Fibroblast of lung (primary cell): ENCODE measurements at regions not wholly inside any gene's neighbourhood (a gene's known extent, or its start where the extent isn't known, plus 50 kb on each side); places are given as distances from the start of the nearest gene placed in this dataset.

Source experiments
- DNase-seq, 2 donors: peaks; one replicate each; pipeline versions ENCODE4 v3.0.0 to v3.0.0-alpha.2; 2010; ENCODE audit warnings: low read depth in 2 of 2
- H2AFZ ChIP-seq: 2 replicates; pipeline ENCODE4 v1.5.1; 2012; ENCODE audit warnings: low read length, control low read depth, inconsistent platforms
- H3K27ac ChIP-seq: 2 replicates; pipeline ENCODE4 v1.5.1; 2011; ENCODE audit warnings: low read length, control low read depth; ENCODE audit not compliant: insufficient read depth
- H3K27me3 ChIP-seq: 2 replicates; pipeline ENCODE4 v1.5.1; 2011; ENCODE audit warnings: mild to moderate bottlenecking, low read length; ENCODE audit not compliant: control insufficient read depth, insufficient read depth
- H3K36me3 ChIP-seq: 2 replicates; pipeline ENCODE4 v1.5.1; 2011; ENCODE audit warnings: low read length; ENCODE audit not compliant: control insufficient read depth, insufficient read depth
- H3K4me1 ChIP-seq: 2 replicates; pipeline ENCODE4 v1.5.1; 2011; ENCODE audit warnings: low read length; ENCODE audit not compliant: control insufficient read depth, insufficient read depth; ENCODE audit errors: extremely low read depth
- H3K4me2 ChIP-seq: 2 replicates; pipeline ENCODE4 v1.5.1; 2011; ENCODE audit warnings: low read length, control low read depth; ENCODE audit not compliant: insufficient read depth; ENCODE audit errors: extremely low read depth
- H3K4me3 ChIP-seq, 4 experiments: fragments of 200-600 bp in 1 of 4; sonication (generic) in 1 of 4; replicated peaks in 1 of 4; 2 replicates each; pipeline ENCODE4 v1.5.1; 2011 to 2016; ENCODE audit warnings: low read length in 4 of 4, low read depth in 3 of 4, mild to moderate bottlenecking in 3 of 4, control low read depth in 2 of 4, inconsistent platforms in 1 of 4, mixed read lengths in 1 of 4; ENCODE audit not compliant: insufficient read depth in 1 of 4; ENCODE audit errors: control extremely low read depth in 1 of 4
- H3K79me2 ChIP-seq: 2 replicates; pipeline ENCODE4 v1.5.1; 2012; ENCODE audit warnings: mild to moderate bottlenecking, low read length, inconsistent platforms; ENCODE audit not compliant: control insufficient read depth, insufficient read depth
- H3K9ac ChIP-seq: 2 replicates; pipeline ENCODE4 v1.5.1; 2011; ENCODE audit warnings: mild to moderate bottlenecking, low read length, control low read depth; ENCODE audit not compliant: insufficient read depth
- H3K9me3 ChIP-seq: 2 replicates; pipeline ENCODE4 v1.5.1; 2012; ENCODE audit warnings: low read depth, low read length; ENCODE audit not compliant: control insufficient read depth, insufficient read depth
- H4K20me1 ChIP-seq: 2 replicates; pipeline ENCODE4 v1.5.1; 2011; ENCODE audit warnings: low read length; ENCODE audit not compliant: control insufficient read depth, insufficient read depth; ENCODE audit errors: extremely low read depth
- CTCF ChIP-seq, 2 donors: IDR thresholded peaks in 1 of 2; conservative IDR thresholded peaks in 1 of 2; 1 replicate in 1 of 2; 2 replicates in 1 of 2; pipeline ENCODE4 v1.5.1; 2011 to 2012; ENCODE audit warnings: low read length in 2 of 2, control low read depth in 1 of 2, inconsistent platforms in 1 of 2, low read depth in 1 of 2, mild to moderate bottlenecking in 1 of 2
- EZH2 ChIP-seq: IDR thresholded peaks from 2 replicates; pipeline ENCODE4 v1.5.1; 2012; ENCODE audit warnings: low read length, control low read depth, mild to moderate bottlenecking; ENCODE audit errors: missing control alignments

GRCh38 chr1:29469457-29469856 is 233.1 kb downstream of the PTPRU start:
- Histone ChIP-seq H3K79me2 (no peaks in the 10 kb centered on the region), H3K27me3 (no peaks in the 10 kb centered on the region), H3K9me3 (no peaks in the 10 kb centered on the region), H3K4me3 (no peak overlapping the region), H3K27ac (no peak overlapping the region), H2AFZ (no peak overlapping the region), H4K20me1 (peaks cover under 1% of the 10 kb centered on the region), H3K36me3 (no peaks in the 10 kb centered on the region), H3K4me2 (no peak overlapping the region), H3K9ac (no peak overlapping the region), H3K4me1 (no peaks in the 10 kb centered on the region)
- no peak for DNase-seq
- TF ChIP-seq CTCF (conservative IDR thresholded peaks at IDR 0.05 in 1 of 2, IDR thresholded peaks at IDR 0.05 in 1 of 2; ENCODE audit: low read depth in 1 of 2, low read length in 2 of 2) (no peak), EZH2 (no peak)

- H3K9me3 ChIP-seq: no peaks in the 10 kb centered on the region
- no peak for DNase-seq
- H3K27me3 ChIP-seq: no peaks in the 10 kb centered on the region
- TF ChIP-seq CTCF (conservative IDR thresholded peaks at IDR 0.05 in 1 of 2, IDR thresholded peaks at IDR 0.05 in 1 of 2; ENCODE audit: low read depth in 1 of 2, low read length in 2 of 2) (no peak), EZH2 (no peak)
- no peak overlapping the region for H3K4me3 ChIP-seq
- H3K27ac ChIP-seq: no peak overlapping the region
- no peaks in the 10 kb centered on the region for H3K4me1 ChIP-seq
- H3K4me2 ChIP-seq: no peak overlapping the region
- H3K36me3 ChIP-seq: no peaks in the 10 kb centered on the region
- H4K20me1 ChIP-seq: no peaks in the 10 kb centered on the region
- no peak overlapping the region for H3K9ac ChIP-seq
- no peak overlapping the region for H2AFZ ChIP-seq
- no peaks in the 10 kb centered on the region for H3K79me2 ChIP-seq
Measured at GRCh38 chr1:29467989-29468900, 231.9 kb downstream of the PTPRU start.

DNA sequence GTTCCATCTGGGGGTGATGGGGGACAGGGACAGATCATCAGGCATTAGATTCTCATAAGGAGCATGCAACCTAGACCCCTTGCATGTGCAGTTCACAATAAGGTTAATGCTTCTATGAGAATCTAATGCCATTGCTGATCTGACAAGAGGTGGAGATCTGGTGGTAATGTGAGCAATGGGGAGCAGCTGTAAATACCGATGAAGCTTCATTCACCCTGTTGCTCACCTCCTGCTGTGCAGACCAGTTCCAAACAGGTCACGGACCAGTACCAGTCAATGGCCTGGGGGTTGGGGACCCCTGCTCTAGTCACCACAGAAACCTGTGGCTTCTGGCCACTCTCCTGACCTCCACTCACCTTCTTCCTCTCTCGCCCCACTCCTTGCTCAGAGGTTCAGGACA is 229.9 kb downstream of the PTPRU start:
- Histone ChIP-seq H3K9me3 (no peaks in the 10 kb centered on the region), H3K4me2 (no peak overlapping the region), H2AFZ (no peak overlapping the region), H3K36me3 (no peaks in the 10 kb centered on the region), H3K79me2 (no peaks in the 10 kb centered on the region), H3K27me3 (no peaks in the 10 kb centered on the region), H4K20me1 (no peaks in the 10 kb centered on the region), H3K4me1 (no peaks in the 10 kb centered on the region), H3K27ac (no peak overlapping the region), H3K4me3 (no peak overlapping the region), H3K9ac (no peak overlapping the region)
- TF ChIP-seq EZH2: no peak
- TF ChIP-seq CTCF (conservative IDR thresholded peaks at IDR 0.05 in 1 of 2, IDR thresholded peaks at IDR 0.05 in 1 of 2; ENCODE audit: low read depth in 1 of 2, low read length in 2 of 2): no peak
- DNase-seq: no peak
